ENCODE measurements at regions not wholly inside any gene's neighbourhood (a gene's known extent, or its start where the extent isn't known, plus 50 kb on each side); places are given as distances from the start of the nearest gene placed in this dataset.
"Not testable (repeated sequence)": the region's sequence is repeated elsewhere in the genome, so short reads cannot be mapped to it uniquely, and the experiment has no call there.

DNA sequence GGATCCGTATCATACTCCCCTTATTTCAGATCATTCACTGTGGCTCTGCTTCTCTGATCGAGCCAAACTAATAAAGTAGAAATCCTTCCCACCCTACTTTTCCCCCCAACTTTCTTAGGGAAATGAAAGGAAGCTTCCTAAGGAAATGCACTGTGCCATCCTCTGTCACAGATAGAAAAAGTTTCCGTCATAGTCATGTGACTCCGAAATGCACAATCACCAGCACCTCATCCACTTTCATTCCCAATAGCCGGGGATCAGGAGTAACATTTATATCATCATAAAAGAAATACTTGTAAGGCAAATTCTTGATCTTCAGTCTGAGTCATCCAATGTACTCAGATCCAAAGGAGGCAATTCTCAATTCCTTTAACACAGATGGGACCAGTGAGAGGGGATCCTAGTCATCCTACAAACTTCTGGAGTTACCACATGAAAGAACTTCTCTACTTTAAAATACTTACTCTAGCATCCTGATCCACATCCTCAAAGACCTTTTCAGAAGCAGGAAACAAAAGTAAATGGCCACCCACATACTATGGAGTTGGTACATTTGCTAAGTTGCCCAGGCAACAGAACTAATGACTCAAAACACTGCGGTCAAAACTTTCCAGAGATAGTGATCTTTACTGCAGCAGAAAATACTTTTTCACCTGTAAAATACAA is 97.8 kb upstream of the ZC3H11B start:
- peak; percentile 1 for DNase-seq
- no peak overlapping the region for H3K27ac ChIP-seq (ENCODE audit: low read length)
- no peak overlapping the region for H3K4me2 ChIP-seq (ENCODE audit: low read depth, low read length)
- H3F3A ChIP-seq (ENCODE audit: insufficient read depth, low read length), result no peaks in the 10 kb centered on the region
- no peak overlapping the region for H3K4me3 ChIP-seq (ENCODE audit: low read length)
- H4K20me1 ChIP-seq (ENCODE audit: insufficient read depth, low read length), result no peaks in the 10 kb centered on the region
- no peaks in the 10 kb centered on the region for H3K36me3 ChIP-seq (replicated peaks; ENCODE audit: insufficient read depth, low read length)
- H3K27me3 ChIP-seq (replicated peaks; ENCODE audit: insufficient read depth, low read length), result no peaks in the 10 kb centered on the region
- H3K9me3 ChIP-seq (replicated peaks; ENCODE audit: insufficient read depth, low read length), result no peaks in the 10 kb centered on the region
- no peak overlapping the region for H2AFZ ChIP-seq (ENCODE audit: low read length)
- H3K9me2 ChIP-seq (replicated peaks; ENCODE audit: insufficient read depth, low read length), result no peaks in the 10 kb centered on the region
- no peak for TF ChIP-seq EZH2 (optimal IDR thresholded peaks at IDR 0.05; ENCODE audit: low read depth, low read length)
- no peak for TF ChIP-seq EZH2phosphoT487 (IDR thresholded peaks at IDR 0.05; ENCODE audit: low read length)
- TF ChIP-seq, protein P1, sequence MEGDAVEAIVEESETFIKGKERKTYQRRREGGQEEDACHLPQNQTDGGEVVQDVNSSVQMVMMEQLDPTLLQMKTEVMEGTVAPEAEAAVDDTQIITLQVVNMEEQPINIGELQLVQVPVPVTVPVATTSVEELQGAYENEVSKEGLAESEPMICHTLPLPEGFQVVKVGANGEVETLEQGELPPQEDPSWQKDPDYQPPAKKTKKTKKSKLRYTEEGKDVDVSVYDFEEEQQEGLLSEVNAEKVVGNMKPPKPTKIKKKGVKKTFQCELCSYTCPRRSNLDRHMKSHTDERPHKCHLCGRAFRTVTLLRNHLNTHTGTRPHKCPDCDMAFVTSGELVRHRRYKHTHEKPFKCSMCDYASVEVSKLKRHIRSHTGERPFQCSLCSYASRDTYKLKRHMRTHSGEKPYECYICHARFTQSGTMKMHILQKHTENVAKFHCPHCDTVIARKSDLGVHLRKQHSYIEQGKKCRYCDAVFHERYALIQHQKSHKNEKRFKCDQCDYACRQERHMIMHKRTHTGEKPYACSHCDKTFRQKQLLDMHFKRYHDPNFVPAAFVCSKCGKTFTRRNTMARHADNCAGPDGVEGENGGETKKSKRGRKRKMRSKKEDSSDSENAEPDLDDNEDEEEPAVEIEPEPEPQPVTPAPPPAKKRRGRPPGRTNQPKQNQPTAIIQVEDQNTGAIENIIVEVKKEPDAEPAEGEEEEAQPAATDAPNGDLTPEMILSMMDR (IDR thresholded peaks at IDR 0.05; ENCODE audit: low read length), result no peak
- H3K9ac ChIP-seq (ENCODE audit: low read length), result no peak overlapping the region
- H3K4me1 ChIP-seq (ENCODE audit: low read length), result peaks cover 5% of the 10 kb centered on the region; the same call in 1 of the 2 replicates
- no peaks in the 10 kb centered on the region for H3K79me2 ChIP-seq (ENCODE audit: low read length)

DNA sequence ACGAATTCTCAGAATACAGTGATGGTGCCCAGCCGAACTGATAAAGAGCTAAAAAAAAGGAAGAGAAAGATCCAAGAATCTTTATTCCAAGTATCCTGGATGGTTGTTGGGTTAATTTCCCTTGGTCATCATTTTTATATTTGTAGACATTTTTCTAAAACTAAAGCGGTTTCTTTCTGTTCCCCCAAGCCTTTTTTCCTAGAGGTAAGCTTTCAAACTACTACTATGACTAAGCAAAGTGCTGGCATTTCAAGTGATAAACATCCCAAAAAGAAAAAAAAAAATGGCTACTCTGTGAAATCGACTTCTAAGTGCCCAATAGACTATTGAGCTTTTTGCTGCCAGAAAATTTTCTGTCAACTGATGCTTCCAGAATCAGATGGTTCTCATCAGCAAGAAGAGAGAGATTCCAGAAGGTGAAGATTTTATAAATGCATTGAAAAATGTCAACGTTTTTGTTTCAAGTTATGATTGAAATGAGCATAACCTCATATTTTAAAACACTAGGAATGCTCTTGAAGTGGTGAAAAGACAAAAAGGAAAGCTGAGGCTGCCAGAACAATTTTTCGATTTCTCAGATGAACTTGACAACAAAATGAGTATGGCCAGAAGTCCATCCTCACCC is 96.1 kb upstream of the ZC3H11B start:
- Histone ChIP-seq H3K27ac (ENCODE audit: low read length) (no peak overlapping the region), H3K27me3 (replicated peaks; ENCODE audit: insufficient read depth, low read length) (no peaks in the 10 kb centered on the region)
- TF ChIP-seq, protein P1 (IDR thresholded peaks at IDR 0.05; ENCODE audit: low read length), result no peak
- TF ChIP-seq EZH2 (optimal IDR thresholded peaks at IDR 0.05; ENCODE audit: low read depth, low read length) (no peak), EZH2phosphoT487 (IDR thresholded peaks at IDR 0.05; ENCODE audit: low read length) (no peak)

DNA sequence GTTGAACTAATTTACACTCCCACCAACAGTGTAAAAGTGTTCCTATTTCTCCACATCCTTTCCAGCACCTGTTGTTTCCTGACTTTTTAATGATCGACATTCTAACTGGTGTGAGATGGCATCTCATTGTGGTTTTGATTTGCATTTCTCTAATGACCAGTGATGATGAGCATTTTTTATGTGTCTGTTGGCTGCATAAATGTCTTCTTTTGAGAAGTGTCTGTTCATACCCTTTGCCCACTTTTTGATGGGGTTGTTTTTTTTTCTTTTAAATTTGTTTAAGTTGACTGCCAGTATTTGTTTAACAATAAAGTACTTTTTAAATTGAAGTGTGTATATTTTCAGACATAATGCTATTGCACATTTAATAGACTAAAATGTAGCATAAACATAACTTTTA is 95.0 kb upstream of the ZC3H11B start:
- H3K9me3 ChIP-seq (replicated peaks; ENCODE audit: insufficient read depth, low read length); H3F3A ChIP-seq (ENCODE audit: insufficient read depth, low read length); H3K4me3 ChIP-seq (ENCODE audit: low read length); H3K27me3 ChIP-seq (replicated peaks; ENCODE audit: insufficient read depth, low read length); DNase-seq; H3K9me2 ChIP-seq (replicated peaks; ENCODE audit: insufficient read depth, low read length); H2AFZ ChIP-seq (ENCODE audit: low read length); H3K79me2 ChIP-seq (ENCODE audit: low read length); H3K4me1 ChIP-seq (ENCODE audit: low read length); H4K20me1 ChIP-seq (ENCODE audit: insufficient read depth, low read length); H3K27ac ChIP-seq (ENCODE audit: low read length); H3K4me2 ChIP-seq (ENCODE audit: low read depth, low read length); H3K36me3 ChIP-seq (replicated peaks; ENCODE audit: insufficient read depth, low read length); H3K9ac ChIP-seq (ENCODE audit: low read length): not testable (repeated sequence)

More for the DNA sequence above, 96.1 kb upstream of the ZC3H11B start:
- Histone ChIP-seq H3K4me2 (ENCODE audit: low read depth, low read length) (no peak overlapping the region), H3K9me2 (replicated peaks; ENCODE audit: insufficient read depth, low read length) (no peaks in the 10 kb centered on the region), H3K79me2 (ENCODE audit: low read length) (no peaks in the 10 kb centered on the region), H3F3A (ENCODE audit: insufficient read depth, low read length) (no peaks in the 10 kb centered on the region), H3K4me3 (ENCODE audit: low read length) (no peak overlapping the region), H3K36me3 (replicated peaks; ENCODE audit: insufficient read depth, low read length) (no peaks in the 10 kb centered on the region), H3K9me3 (replicated peaks; ENCODE audit: insufficient read depth, low read length) (no peaks in the 10 kb centered on the region), H3K9ac (ENCODE audit: low read length) (no peak overlapping the region), H2AFZ (ENCODE audit: low read length) (no peak overlapping the region), H4K20me1 (ENCODE audit: insufficient read depth, low read length) (no peaks in the 10 kb centered on the region), H3K4me1 (ENCODE audit: low read length) (peaks cover 3% of the 10 kb centered on the region; the same call in 1 of the 2 replicates)
- no peak for DNase-seq

DNA sequence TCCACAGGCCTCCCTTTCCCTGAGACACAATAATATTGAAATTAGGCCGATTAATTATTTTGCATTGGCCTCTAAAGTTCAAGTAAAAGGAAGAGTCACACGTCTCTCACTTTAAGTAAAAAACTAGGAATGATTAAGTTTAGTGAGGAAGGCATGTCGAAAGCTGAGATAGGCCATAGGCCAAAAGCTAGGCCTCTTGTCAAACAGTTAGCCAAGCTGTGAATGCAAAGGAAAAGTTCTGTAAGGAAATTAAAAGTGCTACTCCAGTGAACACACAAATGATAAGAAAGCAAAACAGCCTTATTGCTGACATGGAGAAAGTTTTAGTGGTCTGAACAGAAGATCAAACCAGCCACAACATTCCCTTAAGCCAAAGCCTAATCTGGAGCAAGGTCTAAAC is 91.4 kb upstream of the ZC3H11B start:
- H3F3A ChIP-seq (ENCODE audit: insufficient read depth, low read length); H3K9me2 ChIP-seq (replicated peaks; ENCODE audit: insufficient read depth, low read length); H3K4me1 ChIP-seq (ENCODE audit: low read length); H3K27ac ChIP-seq (ENCODE audit: low read length); H3K4me2 ChIP-seq (ENCODE audit: low read depth, low read length); H2AFZ ChIP-seq (ENCODE audit: low read length); H3K9me3 ChIP-seq (replicated peaks; ENCODE audit: insufficient read depth, low read length); H3K9ac ChIP-seq (ENCODE audit: low read length); DNase-seq; H3K79me2 ChIP-seq (ENCODE audit: low read length); H3K4me3 ChIP-seq (ENCODE audit: low read length); H3K36me3 ChIP-seq (replicated peaks; ENCODE audit: insufficient read depth, low read length); H3K27me3 ChIP-seq (replicated peaks; ENCODE audit: insufficient read depth, low read length); H4K20me1 ChIP-seq (ENCODE audit: insufficient read depth, low read length): not testable (repeated sequence)

Measured in MM.1S (cell line).